GM19324 (cell line): ENCODE measurements at regions not wholly inside any gene's neighbourhood (a gene's known extent, or its start where the extent isn't known, plus 50 kb on each side); places are given as distances from the start of the nearest gene placed in this dataset.
A peak's percentile ranks its signal among the peaks of the same experiment; 100 is the strongest.
"Not testable (repeated sequence)": the region's sequence is repeated elsewhere in the genome, so short reads cannot be mapped to it uniquely, and the experiment has no call there.

Experiments used
- ATAC-seq: cut with Tn5 transposase; IDR thresholded peaks from one replicate; pipeline ENCODE4 v1.9.1; 2021; ENCODE audit warnings: mild to moderate bottlenecking, moderate library complexity; ENCODE audit not compliant: unreplicated experiment, low FRiP score

DNA sequence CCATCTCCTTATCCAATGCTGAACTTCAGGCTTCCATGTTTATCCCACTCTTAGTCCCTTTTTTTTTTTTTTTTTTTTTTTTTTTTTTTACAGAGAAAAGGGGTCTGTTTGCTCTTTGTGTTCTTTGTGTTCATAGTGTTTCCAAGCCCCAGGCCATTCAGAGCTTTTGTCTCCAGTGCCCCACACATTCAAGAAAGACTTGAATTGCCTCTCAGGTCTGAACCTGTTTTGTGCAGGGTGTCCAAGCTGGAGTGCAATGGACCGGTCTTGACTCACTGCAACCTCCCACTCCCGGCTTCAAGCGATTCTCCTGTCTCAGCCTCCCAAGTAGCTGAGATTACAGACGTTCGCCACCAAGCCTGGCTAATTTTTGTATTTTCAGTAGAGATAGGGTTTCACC is 191.2 kb downstream of the PALM2AKAP2 start:
- no peak for ATAC-seq

DNA sequence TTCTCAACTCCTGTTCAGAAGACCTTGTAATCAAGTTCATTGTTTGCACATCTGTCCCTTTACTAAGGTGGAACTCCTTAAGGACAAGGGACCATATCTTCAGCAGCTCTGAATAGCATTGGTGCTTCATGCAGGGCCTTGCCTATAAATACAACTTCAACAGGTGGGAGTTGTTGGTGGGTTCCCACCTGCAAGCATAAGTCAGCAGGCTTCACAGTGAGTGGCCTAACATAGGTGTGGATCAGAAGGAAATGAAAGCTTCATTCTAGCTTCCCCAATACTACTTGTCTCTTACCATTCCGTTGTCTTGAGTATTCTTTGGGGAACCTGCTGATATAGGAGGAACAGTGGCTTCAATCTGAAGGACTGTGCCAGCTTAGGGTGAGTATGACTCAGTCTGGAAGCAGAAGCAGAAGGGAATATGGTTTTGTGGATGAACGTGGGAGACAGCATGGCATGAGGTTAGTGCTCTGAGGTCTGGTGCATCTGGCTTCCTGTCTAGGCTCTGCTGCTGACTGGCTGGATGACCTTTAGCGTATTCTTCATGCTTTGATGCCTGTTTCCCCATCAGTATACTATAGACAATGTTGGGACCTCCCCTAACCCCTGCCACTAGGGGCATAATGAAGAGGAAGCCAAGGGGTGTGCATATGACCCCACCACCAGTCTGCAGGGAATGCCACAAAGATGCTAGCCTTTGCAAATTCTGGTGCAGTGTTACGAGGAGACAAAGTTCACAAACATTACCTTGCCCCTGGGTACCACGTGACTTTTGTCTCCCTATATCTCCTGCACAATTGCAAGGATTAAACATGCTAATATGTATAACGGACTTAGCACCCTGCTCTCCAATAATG is 192.3 kb downstream of the PALM2AKAP2 start:
- ATAC-seq: peak; percentile 40

DNA sequence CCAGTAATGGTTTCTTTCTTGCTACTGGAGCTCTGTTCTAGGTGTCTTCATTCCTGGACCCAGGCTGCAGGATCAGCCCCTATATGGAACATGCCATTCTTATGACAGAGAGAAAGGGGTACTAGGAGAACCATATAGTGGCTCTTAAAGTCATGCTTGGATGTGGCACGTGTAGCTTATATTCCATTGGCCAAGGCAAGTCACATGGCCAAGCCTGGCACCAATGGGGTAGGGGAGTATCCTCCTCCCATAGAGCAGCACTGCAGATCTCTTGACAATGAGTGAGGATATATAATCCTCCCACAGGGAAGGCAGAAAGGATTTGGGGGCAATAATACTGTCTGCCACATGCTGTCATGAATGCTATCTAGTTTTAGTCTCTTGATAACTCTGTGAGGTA is 193.3 kb downstream of the PALM2AKAP2 start:
- no peak for ATAC-seq

DNA sequence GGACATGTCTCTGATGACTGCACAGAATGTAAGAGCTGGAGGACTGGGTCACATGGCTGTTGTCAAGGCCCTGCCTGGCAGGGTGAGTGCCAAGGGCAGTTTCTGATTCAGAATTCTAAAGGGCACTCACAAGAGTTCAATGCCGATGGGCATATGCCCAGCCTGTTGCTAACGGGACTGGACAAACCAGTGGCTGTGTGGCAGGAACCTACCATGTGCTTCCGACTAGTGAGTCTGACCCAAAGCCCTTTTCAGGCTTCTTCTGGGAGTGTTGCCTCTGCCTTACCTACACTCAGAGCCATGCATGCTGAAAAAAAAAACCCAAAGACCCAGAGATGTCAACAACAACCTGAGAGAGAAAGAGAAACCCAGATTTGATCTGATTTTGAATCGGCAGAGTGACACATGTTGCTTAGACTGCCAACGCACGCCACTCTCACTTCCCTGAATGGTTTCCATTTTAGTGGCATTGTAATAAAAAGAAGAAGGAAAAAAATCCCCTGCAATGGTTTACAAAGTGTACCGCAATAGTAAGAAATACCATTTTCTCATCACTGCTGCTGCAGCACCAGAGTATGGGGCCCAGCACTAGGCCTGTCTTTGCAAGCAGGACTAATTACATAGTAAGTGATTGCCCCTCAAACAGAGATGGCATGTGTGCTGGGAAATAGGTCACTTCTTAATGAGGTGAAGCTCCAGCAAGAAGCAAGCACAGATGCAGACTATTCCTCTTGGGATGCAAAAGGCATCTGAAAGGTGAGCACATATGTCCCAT is 194.3 kb downstream of the PALM2AKAP2 start:
- ATAC-seq: peak; percentile 86

DNA sequence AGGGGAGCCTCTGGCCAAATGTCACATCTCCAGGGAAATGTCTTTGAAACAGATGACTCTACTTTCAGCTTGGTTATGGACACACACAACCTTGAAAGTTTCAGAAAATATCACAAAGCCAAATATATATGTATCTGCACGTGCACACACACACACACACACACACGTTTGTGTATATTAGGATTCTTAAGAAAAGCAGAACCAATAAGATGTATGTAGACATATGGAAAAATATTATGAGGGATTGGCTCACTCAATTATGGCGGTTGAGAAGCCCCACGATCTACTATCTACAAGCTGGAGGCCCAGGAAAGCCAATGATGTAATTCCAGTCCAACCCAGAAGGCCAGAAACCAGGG is 194.9 kb downstream of the PALM2AKAP2 start:
- ATAC-seq: no peak

DNA sequence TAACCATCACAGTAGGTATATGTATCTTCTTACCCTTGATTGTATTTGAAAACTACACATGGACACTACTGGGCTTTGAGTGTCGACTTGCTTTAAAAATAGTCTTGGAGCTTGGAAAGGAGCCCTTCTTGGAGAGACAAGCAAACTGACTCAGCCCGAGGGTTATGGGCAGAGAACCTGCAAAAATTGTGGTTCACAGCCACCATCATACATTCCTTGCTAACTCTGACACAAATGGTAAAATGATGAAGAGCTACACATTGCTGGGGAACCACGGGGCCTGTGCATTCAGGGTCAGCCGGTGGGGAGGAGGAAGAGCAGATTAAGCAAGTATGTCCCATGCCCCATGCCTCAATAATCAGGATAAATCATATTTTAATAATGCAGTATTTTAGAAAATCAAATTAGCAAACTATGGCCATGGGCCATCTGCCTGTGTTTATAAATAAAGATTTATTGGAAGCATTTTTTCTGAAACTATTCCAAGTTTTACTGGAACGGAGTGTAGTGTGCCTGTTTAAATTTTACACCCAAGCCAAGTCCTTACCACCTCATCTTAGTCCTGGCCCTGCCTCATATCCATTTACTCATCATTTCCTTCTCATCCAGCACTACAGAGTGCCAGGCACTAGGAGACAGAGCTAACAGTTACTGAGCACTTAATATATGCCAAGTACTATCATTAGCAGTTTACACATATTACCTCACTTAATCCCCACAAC is 195.7 kb downstream of the PALM2AKAP2 start:
- no peak for ATAC-seq

DNA sequence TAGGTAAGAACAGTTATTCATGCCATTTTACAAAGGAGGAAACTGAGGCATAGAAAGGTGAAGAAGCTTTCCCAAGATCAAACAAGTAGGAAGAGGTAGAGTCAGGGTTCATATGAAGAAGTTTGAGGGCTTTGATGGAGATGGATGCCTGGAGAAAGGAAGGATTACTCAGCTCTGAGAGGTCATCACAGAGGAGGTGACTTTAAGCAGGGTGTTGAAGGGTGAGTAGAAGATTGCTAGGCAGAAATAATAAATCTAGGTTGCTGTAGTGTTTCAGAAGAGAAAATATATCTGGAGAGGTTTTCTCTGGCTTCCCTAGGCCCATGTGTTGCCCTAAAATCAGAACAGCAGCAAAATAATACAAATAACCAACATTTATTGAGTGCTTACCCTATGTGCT is 196.3 kb downstream of the PALM2AKAP2 start:
- ATAC-seq: no peak

DNA sequence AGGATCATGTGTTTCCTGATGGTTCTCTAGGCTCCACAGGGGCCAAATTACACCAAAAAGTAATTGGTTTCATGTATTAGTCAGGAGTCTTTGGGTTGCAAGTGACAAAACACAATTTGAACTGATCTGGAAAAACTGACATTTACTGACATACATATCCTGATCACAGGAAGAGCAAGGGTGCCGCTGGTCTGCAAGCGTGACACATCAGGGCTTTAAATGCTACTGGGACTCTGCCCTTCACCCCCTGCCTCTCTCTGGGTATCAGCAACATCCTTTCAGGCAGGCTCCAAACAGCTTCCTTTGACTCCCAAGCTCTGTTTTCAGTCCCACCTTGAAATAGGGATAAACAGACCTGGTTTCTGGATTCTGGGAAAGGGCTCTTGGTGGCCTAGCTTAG is 197.5 kb downstream of the PALM2AKAP2 start:
- no peak for ATAC-seq

DNA sequence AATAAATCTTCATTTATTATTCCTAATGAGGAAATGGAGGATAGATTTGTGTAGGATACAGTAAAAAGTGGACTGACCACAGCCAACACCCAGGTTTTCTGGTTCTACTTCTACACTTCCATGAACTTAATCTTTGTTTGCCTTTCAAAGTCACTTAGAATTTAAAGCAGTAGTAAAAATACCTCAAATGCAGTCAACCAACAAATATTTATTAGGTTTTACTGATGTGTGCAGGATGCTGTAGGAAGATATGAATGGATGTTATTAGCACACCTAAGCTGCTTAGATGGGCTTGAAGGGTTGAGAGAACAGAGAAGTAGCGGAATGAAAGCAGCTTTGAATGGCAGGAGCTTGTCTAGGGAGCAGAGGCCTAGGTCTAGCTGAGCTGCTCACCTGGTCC is 201.1 kb downstream of the PALM2AKAP2 start:
- no peak for ATAC-seq

DNA sequence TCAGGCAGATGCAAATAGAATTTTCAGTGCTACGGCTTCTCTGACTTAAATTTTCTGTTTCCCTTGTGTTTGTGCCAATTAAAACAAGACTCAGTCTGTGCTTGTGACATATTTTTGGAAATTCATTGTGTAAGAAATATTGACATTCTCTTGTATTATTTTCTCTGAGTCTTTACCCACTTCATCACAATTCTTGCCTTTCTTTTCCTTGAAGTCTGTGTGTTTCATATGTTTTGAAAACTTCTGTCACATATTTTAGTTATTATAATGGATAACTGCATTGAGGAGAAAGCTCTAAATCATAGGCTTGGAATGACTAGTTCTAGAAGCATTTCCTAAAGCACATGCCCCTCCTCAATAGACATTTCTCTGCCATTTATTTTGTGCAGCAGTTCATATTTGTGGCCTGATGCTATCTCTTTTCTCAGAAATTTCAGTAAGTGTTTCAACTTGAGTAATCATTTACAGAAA is 206.6 kb downstream of the PALM2AKAP2 start:
- no peak for ATAC-seq

DNA sequence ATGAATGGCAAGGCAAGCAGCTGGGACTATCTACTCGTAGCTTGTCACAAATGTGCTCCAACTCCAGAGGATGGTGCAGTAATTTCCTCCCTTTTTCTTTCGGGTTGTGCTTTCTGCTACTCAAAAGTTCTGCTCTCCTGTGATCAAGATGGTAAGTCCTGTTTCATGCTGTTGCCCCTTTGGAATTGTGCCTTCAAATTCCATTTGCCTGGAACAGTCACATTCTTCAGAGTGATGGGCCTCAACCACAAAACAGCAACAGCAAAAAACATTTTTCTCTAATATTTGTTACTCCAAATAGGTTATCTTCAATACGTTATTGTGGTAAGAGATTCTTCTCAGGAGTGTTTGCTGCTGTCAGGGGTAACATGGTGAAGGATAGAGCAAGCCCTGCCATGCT is 209.3 kb downstream of the PALM2AKAP2 start:
- ATAC-seq: no peak

DNA sequence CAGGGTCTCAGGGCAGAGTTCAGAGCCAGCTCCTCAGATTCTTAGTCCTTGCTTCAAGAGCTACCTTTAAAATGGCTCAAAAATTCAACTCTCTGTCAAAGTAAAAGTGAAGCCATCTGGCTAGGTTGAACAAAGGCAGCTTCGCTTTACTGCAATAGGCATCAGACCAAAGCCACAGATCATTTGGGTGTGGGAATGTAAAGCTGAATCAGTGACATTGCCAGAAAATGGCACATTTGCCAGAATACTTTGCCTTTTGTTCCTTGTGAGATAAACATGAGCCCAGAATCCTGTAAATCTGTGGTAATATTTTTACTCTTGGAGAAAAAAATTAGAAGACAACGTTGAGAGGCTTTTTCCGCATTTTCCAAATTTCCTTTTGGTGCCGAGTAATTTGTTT is 210.5 kb downstream of the PALM2AKAP2 start:
- no peak for ATAC-seq

DNA sequence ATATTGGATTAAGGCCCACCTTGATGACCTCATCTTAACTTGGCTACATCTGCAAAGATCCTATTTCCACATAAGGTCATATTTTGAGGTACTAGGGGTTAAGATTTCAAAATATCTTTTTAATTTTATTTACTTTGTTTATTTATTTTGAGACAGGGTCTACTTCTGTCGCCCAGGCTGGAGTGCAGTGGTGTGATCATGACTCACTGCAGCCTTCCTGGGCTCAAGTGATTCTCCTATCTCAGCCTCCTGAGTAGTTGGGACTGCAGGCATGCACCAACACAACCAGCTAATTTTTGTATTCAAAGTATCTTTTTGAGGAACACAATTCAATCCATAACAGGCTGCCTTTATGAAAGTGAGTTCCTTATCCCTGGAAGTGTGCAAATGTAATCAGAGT is 212.3 kb downstream of the PALM2AKAP2 start:
- ATAC-seq: no peak

DNA sequence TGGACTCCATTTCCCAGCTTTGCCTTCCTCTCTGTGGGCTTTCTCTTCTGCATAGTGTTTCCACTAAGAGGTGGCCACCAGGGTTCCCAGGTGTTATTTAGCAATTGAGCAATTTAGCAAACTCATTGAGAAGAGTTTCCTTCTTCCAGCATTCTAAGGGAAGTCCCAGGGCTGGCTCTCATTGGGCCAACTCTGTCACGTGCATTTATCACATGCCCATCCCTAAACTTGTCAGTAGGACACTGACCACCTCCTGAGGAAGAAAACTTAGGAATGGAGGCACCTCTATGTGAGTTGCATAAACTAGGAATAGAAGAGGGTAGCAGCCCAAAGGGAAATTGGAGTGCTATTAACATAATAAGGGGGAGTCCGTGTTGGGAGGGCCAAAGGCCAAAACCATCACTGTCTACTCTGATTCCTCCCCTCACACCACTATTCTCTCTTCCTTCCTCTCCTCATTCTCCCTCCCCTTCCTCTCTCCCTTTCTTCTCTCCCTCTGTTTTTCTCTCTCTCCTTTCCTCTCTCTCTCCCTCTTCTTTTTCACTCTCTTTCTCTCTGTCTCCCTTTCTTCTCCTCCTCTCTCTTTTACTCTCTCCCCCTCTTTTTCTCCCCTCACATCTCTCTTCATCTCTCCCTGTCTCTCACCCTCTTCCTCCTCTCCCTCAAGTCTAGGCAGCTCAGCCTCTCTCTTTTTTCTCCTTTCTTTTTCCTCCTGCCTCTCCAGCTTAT is 213.4 kb downstream of the PALM2AKAP2 start:
- ATAC-seq: no peak

DNA sequence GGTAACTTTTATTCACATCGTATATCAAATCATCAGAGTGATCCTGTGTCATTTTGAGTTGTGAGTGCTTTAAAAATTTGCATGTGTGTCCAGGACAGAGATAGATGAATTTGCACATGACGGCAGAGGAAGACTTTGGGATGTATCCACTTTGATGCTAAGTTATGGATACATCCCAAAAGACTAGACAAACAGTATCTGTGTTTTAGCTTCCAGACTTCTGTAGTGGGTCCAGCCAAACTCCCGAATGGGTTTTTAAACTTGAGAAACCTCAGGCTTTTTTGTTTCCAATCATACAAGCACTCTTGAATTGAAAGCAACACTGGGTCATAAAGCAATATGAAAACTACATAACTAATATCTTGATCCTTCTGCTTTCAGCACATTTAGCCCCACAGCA is 213.8 kb downstream of the C9orf152 start:
- no peak for ATAC-seq

DNA sequence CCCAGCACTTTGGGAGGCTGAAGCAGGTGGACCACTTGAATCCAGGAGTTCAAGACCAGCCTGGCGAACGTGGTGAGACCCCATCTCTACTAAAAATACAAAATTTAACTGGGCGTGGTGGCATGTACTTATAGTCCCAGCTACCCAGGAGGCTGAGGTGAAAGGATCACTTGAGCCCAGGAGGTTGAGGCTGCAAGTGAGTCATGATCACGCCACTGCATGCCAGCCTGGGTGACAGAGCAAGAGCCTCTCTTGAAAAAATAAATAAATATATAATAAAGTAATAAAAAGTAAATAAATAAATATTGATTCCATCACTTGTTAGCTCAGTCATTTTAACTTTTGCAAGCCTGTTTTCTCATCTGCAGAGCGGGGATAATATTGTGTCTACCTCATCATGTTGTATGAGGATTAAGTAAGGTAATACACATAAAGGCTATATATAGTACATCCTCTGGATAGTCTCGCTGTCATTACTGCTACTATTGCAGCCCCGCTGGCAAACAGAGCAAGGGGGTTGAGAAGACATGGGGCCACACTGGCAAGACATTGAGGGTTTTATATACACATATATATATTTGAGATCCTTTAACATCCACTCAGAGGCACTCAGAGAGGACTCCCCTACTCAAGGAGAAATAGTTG is 210.9 kb downstream of the C9orf152 start:
- no peak for ATAC-seq

DNA sequence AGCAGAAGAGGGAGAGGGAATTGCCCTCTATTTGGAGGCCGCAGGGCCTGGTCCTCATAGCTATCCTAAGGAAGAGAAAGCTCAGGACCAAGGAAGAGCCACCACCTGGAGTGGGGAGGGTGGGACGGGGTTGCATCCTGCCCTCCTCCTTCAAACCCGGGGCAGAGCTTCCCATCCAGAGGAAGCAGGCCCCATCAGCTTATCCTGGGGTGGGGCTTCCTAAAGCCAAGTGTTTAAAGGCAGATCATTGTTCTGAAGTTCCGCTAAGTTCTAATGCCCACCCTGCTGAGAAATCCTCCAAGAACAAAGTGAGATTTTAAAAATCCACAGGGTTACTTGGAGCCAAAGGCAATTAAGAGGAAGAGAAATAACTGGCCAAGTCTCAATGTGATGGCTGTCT is 210.3 kb downstream of the C9orf152 start:
- no peak for ATAC-seq

DNA sequence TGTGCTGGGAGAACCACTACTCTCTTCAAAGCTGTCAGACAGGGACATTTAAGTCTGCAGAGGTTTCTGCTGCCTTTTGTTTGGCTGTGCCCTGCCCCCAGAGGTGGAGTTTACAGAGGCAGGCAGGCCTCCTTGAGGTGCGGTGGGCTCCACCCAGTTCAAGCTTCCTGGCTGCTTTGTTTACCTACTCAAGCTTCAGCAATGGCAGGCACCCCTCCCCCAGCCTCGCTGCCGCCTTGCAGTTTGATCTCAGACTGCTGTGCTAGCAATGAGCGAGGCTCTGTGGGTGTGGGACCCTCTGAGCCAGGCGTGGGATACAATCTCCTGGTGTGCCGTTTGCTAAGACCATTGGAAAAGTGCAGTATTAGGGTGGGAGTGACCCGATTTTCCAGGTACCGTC is 202.4 kb downstream of the C9orf152 start:
- not testable (repeated sequence) for ATAC-seq

DNA sequence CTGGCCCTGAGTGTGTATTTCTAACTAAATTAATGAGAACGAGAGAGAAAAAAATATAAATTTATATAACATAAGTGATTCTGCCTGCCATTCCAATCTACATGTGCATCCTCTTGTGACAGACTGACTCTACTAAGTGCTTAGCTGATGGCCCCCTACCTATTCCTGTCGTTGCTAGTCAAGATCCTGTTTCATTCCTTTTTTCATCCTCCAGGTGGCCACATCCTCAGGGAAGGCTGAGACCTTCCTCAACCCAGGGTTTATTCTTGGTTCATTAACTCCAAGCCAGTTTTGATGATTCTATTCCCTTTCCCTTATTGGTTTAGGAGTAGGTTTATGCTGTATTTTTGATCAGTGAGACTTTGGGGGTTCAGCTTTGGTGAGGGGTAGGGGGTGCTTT is 201.3 kb downstream of the C9orf152 start:
- no peak for ATAC-seq
